ENCODE measurements at regions not wholly inside any gene's neighbourhood (a gene's known extent, or its start where the extent isn't known, plus 50 kb on each side); places are given as distances from the start of the nearest gene placed in this dataset.

DNA sequence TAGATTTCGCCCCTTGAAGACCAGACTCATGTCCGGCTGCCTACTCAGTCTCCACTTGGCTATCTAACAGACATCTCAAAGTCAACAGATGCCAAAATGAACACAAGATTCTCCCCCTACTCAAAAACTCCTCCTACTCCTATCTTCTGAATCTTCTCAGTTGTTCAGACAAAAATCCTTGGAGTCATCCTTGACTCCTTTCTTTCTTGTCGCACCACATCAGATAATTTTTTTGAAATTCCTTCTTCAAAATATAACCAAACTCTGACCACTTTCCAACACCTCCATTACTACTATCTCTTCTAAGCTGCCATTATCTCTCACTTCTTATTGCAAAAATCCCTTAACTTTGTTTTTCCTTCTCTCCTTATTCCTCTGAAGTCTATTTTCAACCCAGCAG is 141.9 kb upstream of the SLC7A14 start:
- DNase-seq, result no peak

DNA sequence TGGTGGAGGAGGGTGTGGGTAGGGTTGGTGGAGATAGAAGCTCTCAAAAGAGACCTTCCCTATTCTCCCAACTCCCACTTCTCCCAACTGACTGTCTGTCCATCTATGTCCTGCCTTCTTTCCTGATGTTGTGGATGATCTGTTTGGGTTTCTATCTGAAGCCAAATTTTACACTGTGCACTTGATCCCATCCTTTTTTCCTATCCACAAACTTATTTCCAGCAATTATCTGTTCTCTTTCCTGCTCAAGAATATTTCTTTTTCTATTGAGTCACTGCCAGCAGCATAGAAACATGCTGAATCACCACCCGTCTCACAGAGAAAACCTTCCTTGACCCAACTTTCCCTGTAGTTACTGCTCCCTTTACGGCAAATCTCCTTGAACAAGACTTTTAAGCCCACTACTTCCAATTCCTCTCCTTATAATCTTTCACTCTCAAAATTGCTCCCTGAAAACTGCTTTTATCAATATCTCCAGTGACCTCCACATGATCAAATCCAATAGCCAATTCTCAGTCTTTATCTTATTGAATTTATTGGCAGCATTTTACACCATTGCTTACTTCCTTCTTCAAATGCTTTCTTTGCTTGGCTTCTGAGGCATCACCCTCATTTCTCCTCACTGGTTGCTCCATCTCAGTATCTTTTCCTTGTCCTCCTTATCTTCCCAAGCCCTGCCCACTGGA is 141.2 kb upstream of the SLC7A14 start:
- no peak for DNase-seq

DNA sequence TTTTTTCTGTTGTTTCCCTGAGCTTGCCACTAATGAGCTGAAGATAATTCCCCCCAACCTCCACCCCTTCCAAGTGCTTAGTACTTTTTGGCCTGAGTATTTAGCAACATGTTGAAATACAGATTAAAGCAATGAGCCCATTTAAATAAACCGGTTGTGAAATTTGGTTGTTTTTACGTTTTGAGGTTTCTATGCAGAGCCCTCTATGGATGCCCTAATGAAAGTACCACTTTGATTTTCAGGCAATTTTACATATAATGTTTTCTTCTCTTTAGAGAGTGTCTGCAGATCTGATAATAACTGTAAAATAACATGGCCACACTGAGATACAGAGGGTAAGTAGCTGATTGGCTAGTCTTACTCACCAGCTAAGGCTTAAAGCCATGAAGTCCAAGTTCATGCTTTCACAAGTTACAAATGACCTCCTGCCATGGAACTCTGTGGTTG is 139.4 kb upstream of the SLC7A14 start:
- DNase-seq, result no peak

DNA sequence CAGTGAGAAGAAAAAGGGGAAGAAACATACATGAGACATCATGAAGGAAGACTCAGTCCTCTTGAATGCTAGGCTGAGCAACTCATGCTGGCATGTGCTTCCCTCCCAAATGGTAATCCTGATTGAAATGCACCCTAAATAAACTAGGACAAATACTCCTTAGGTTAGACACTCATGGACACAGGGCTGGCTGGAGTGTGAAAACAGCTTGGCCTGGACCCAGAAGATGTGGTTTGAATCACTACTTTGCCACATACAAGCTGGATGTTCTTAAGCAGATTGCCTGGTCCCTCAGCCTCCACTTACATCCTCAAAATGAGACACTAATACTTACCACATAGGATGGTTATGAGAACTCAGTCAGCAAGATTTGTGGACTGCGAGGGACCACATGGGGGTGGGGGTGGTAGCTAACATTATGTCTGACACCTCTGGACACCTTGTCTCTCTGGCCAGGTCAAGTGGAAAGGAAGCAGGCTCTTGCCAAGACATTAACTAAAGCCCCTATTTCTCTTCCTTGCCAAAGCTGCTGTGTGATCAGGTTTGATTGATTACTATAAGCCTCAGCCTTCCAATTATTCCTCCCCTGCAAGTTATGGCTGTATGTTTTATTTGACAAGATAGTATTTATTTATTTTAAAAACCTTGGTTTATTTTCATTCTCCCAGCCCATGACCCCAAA is 138.9 kb upstream of the SLC7A14 start:
- no peak for DNase-seq

DNA sequence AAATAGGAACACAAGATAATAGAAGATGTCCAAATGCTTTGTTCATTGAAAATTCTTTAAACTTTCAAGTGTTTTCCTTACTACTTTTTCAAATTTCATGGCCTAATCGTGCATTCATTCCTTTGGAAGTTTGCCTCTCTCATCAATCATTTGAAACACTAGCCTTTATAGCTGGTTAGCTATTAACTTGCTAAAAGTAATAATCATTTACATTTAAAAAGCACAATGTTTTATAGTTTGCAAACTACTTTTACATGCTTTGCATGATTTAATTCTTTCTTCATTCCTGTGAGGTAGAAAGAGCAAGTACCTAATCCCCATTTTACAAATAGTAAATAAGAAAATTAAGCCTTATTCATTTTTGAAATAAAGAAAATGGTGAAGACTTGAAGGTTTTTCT is 137.4 kb upstream of the SLC7A14 start:
- DNase-seq, result no peak

DNA sequence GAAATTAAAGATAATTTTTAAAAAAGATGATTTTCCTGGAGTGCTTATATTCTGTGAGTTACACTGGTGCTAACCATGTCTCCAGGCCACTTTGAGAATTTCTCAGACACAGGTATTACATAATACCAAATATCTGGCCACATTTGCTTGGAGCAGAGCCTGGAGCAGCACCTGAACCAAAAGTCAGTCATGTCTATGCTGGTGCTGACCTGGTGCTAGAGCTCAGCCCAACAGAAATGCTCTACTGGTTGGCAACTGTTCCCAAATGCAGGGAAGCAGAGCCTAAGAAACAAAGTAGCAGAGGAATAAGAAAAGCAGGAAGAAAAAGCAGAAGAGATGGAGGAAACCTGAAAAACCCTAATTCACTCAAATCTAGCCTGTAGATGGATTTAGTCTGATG is 135.7 kb upstream of the SLC7A14 start:
- DNase-seq, result no peak

DNA sequence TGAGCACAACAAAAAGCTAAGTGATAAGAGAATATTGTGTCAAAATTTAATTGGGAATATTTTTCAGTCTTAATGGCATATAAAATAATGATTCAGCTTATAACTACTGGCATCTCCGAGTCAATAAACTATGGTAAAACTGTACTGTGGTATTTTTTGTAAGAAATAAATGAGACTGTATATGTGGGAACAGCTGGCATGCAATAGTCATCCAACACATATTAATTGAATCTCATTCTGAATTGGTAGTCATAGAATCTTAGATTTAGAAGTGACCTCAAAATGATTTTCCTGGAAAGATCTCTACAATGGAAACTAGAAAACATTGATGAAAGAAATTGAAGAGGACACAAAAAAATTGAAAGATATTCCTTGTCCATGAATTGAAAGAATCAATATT is 133.4 kb upstream of the SLC7A14 start:
- no peak for DNase-seq

DNA sequence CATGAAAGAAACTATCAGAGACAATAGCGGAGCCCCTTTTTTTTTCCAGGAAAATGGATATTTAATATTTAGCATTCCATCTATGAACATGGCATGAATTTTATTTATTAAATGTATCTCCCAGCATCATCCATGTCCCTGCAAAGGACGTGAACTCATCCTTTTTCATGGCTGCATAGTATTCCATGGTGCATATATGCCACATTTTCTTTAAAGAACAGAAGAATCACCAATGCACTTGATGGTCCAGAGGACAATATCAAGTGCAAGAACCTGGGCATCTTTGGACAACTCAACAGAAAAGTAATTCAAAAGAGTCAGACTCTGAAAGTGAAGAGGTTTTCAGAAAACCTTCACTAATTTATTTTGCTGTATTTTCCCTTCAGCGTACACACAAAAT is 133.0 kb upstream of the SLC7A14 start:
- no peak for DNase-seq

DNA sequence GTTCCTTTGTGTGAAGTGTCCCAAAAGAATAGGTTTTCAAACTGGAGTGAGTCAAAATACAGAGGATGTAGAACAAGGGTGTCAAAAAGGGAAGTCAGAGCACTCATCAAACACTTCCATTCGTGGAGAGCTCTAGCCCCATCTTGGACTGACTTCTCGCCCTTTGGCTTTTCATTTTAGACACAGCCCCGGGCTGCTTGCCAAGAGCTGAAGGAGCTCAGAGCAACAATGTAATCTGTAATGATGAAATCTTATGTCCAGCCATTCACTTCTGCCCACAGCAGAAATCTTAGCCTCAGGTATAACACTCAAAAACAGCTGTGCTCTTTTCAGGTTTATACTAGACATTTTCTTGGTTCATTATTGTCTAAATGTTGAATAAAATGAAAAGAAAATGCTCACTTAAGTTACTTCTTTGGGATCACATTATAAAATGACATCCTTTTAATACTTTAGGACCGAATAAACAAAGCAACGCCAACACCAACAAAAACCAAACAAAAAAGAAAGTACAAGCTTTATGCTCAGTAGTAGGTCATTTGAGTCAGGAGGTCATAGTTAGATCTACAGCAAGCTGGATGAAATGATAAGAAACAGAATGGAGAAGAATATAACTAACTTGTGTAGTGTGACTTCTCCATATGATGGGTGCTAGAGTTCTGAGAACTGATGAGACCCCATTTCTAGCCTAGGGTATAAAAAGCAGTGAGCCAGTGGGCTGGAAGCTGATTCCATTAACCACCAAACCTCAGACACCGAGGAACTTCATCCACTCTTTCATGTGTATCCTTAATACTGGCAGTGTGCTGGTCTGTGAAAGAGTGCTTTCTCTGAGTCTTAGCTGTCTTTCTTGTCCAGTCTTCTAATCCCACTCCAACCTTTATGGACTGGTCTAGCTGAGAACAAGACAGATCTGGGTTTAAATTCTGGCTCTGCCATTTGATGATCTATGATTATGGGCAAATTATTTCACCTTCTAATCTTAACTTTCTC is 131.8 kb upstream of the SLC7A14 start:
- no peak for DNase-seq

DNA sequence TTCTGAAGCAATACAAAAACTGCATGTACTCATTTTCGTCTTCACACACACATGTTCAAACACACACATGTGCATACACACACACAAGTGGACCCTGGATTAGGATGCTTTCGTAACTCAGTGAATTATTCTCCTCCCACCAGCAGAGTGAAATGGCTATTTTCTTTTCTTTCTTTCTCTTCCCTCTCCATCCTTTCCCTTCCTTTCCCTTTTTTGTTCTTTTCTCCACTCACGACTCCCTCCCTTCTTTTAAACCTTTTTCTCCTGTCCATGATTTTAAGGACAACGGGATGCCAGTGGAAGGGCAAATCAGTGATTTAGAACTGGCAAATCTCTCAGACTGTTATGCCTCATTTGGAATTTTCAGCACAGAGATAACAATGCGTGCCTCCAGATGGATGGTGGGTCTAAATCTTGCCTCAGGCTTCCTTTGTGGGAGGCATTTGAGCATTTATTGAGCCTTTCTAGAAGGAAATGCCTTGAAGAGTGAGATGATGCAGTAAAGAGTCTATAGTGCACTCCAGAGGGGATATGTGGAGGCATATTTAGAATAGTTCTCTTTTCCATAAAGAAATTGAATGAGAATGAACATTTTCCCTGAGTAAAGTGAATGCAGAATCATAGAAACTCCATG is 130.4 kb upstream of the SLC7A14 start:
- no peak for DNase-seq

DNA sequence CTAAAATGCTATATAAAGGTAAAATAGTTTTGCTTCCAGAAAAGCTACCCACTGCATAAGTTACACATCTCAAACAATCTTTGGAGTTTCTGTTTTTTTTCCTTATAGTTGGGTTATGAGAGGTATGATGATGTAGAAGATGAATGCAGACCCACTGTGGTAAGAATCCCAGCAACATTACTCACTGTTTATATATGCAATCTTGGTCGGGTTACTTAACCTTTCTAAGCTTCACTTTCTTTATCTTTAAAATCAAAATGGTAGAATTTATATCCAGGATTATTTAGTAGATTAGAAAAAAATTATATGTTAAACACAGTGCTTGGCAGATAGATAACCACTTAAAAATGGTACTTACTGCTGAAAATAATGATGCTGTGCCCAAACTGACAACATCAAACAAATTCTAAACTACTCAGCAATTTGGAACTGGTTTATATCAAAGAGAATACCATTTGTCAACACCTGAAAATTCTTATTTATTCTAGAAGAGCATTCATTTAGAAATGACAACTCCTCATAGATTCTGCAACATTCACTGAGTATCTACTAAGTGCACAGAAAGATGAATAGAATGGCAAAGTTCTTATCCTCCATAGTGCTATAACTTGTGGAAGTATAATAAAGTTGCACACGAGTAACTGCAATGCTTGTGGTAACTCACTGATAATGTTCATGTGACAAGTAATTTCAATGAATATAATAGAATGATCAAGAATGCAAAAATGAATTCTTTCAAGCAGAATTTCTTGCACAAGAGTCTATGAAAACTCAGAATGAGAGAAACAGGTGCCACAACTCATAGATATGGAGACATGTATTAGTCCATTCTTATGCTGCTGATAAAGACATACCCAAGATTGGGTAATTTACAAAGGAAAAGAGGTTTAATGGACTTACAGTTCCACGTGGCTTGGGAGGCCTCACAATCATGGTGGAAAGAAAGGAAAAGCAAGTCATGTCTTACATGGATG is 129.0 kb upstream of the SLC7A14 start:
- DNase-seq, result no peak

DNA sequence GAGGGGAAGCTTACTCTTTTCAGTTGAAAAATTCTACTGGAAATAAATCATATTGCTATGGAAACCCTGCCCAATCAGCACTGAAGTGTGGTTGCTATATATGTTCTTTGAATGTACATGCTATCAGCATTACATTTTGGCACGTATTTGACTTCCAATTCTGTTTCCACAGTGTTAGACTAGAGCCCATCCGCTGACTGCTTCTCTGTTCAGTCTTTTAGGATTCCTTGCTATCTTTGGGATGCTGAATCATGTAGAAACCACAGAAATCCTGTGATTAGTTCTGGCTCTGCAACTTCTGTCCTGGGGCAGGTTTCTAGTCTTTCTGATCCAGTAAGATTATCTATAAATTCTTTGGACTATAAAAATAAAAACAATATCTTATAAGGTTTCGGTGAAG is 128.2 kb upstream of the SLC7A14 start:
- DNase-seq, result no peak

DNA sequence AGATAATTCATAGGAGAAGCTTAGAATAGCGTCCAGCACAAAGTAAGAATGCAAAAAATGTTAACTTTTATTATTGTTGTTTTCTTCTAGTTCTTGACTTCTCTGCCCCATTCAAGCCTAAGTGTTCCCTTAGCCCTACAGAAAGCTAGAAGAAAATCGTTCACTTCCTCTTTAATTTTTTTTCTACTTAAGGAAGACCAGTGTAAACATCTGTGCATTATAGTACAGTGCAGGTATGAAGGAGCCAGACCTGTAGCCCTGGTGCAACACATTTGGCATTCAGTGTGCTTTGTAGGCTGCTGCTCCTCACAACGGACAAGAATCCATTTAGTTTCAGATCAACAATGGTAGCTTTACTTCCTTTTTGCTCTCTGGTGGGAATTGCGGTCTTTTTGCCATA is 127.8 kb upstream of the SLC7A14 start:
- no peak for DNase-seq

DNA sequence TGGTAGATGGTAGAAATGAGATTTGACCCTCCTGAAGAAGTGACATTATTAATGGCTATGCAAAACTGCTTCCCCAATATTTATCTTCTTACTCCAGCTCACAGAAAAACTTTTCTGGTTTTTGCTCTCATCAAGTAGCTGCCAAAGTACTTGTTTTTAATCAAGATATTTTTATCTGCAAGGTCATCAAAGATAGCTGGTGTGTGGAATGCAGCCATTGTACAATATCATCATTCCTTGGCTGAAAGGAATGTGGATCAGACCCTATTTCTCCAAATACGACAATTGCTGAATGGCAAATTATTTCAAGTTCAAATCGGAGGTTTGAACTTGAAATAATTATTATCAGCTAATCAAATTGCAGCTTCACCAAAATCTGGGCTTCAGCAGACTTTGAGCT is 126.9 kb upstream of the SLC7A14 start:
- no peak for DNase-seq

DNA sequence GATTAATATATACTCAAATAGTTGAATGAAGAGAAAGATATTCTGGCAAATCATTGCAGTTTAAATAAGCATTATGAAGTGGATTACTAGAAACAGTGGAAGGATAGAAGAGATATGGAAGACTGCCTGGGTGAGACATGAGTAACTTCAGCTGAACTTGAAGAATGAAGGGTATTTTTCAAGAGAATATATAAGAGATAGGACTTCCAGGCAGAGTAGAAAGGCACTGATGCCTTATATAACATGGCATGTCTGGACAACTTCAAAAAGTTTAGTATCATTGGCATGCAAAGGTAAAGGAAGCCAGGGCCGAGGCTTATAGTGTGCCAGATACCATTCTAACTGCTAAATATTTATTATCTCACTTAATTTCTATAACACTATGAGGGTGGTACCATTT is 126.5 kb upstream of the SLC7A14 start:
- no peak for DNase-seq

DNA sequence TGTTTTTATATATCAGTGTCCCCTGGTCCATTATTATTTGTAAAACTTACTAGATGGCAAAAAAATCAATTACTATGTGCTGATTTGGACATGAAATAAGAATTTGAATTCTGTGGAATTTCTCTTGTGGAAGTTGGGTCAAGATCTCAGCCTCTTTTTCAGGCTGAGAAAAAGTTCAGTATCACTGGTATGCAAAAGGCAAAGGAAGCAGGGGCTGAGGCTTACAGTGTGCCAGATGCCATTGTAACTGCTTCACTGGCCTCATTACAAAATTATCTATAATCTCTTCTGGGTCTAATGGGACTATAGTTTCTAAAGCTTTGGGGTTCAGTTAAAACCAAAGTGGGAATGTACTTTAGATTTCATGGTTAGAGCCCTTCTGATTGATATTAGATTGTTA is 125.9 kb upstream of the SLC7A14 start:
- no peak for DNase-seq

DNA sequence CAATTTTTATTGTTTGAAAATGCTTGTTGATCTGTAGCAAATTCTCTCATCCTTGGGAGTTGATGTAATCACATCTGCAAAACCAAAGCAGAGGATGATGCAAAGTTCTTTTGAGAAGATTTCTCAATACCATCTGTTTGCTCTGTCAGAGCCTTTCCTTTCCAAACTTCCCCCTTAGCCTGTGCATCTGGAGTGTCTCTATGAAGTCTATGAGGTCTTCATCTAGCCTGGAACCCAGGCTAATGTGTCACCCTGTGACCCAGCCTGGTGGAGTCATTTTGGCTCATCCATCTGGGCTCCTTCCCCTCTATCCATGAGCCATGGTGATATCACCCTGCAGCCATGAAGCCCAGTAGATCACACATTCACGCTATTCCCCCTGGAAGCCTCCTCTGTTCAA is 123.2 kb upstream of the SLC7A14 start:
- peak; percentile 50 for DNase-seq

DNA sequence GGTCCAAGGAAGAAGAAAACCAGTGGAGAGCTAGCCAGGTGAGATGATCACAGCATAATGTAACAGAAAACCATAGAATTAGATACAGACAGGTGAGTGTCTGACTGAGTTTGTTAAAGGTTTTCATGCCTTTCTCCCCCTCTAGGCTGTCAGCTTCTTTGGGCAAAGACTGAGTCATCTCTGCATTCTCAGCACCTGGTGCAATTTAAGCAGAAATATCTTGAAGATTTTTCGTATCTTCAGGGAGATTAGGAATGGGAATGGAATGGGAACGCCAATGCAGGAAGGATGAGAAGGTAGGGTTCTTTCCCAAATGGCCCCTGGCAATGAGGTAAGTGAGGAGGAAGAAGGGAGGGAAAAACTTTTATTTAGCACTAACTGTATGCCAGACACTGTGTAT is 122.0 kb upstream of the SLC7A14 start:
- no peak for DNase-seq

DNA sequence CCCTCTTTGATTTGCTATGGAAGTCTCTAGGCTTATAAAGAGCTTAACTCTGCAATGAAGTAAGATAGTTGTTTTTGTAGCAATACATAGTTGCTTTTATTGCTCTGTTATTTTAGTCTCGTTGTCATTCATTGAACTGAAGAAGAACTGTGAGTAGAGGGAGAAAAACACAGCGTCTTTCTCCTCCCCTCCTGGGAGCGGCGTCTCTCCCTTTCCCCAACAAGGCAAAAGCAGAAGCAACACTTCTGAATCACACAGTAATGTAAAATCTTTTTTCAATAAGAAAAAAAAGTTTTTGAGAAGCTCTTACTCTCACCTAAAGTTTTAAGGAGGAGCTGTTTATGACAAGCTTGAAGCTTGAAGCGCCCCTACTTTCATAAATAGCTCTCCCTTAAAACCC is 119.3 kb upstream of the SLC7A14 start:
- DNase-seq, result no peak

DNA sequence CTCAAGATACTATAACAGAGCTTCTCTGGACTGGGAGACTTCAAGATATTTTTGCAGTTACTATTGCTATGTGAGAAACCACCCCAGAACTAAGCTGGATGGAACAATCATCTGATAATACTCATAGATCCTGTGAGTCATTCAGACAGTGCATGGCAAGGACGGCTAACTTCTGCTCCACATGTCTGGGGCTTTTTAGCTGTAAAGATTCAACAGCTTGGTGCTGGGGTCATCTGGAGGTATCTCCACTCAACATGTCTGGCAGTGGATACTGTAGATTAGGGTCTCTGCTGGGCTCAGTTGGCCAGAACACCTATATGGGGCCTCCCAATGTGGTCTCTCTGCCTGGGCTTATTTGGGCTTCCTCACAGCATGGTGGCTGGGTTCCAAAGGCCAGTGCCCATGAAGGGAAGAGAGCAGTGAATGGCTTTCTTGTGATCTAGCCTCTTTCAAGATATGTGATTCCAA is 117.3 kb upstream of the SLC7A14 start:
- DNase-seq, result no peak

Data from GF-D8 (cell line).